Activated CD8-positive, alpha-beta memory T cell treated with anti-CD3 and anti-CD28 coated beads for 36 hours (primary cell): ENCODE measurements at regions not wholly inside any gene's neighbourhood (a gene's known extent, or its start where the extent isn't known, plus 50 kb on each side); places are given as distances from the start of the nearest gene placed in this dataset.

Source experiments
- CTCF ChIA-PET: fragments of 350-600 bp; sonication (Branson Sonifier 250); formaldehyde crosslinking; loops from one replicate; lab custom pipeline; 2021; ENCODE audit warnings: antibody characterized with exemption; lab: Charles Lee
- POLR2A ChIA-PET: fragments of 350-600 bp; sonication (Branson Sonifier 250); formaldehyde crosslinking; loops from one replicate; lab custom pipeline; 2021; ENCODE audit warnings: antibody characterized with exemption; lab: Charles Lee

GRCh38 chr7:142380069-142380468 lies 122.2 kb upstream of the PRSS58 start:
- ChIA-PET CTCF (no interaction called here), POLR2A (no interaction called here)

GRCh38 chr7:142379201-142379885 lies 121.5 kb upstream of the PRSS58 start:
- ChIA-PET POLR2A (no interaction called here), CTCF (no interaction called here)

GRCh38 chr7:142377567-142377966 lies 119.7 kb upstream of the PRSS58 start:
- CTCF ChIA-PET, result no interaction called here
- POLR2A ChIA-PET, result no interaction called here

GRCh38 chr7:142376356-142376997 lies 118.6 kb upstream of the PRSS58 start:
- ChIA-PET CTCF (interaction anchor here (0.6 kb wide), 1 partner anchor 7 kb away, joined by 3 read pairs; no protein-coding TSS in a partner anchor), POLR2A (no interaction called here)

- ChIA-PET CTCF (interaction anchor here (0.6 kb wide), 1 partner anchor 8 kb away, joined by 3 read pairs; no protein-coding TSS in a partner anchor), POLR2A (no interaction called here)
Measured at GRCh38 chr7:142375710-142376313, 118.0 kb upstream of the PRSS58 start.

- ChIA-PET CTCF (no interaction called here), POLR2A (no interaction called here)
Measured at GRCh38 chr7:142372727-142373126, 114.9 kb upstream of the PRSS58 start.

- ChIA-PET CTCF (no interaction called here), POLR2A (no interaction called here)
Measured at GRCh38 chr7:142371586-142372377, 113.9 kb upstream of the PRSS58 start.

GRCh38 chr7:142365410-142365842 lies 107.6 kb upstream of the PRSS58 start:
- POLR2A ChIA-PET, result no interaction called here

GRCh38 chr7:142364551-142364950 lies 106.7 kb upstream of the PRSS58 start:
- POLR2A ChIA-PET, result no interaction called here

More at GRCh38 chr7:142365410-142365842, 107.6 kb upstream of the PRSS58 start:
- CTCF ChIA-PET, result interaction anchor here (1.5 kb wide), 1 partner anchor 18 kb away, joined by 3 read pairs; no protein-coding TSS in a partner anchor

GRCh38 chr7:142362349-142362748 lies 104.5 kb upstream of the PRSS58 start:
- POLR2A ChIA-PET, result interaction anchor here (0.6 kb wide), 1 partner anchor 529 kb away, joined by 11 read pairs; no protein-coding TSS in a partner anchor
- CTCF ChIA-PET, result interaction anchor here (1.2 kb wide), 1 partner anchor 42 kb away, joined by 3 read pairs; no protein-coding TSS in a partner anchor

More at GRCh38 chr7:142364551-142364950, 106.7 kb upstream of the PRSS58 start:
- CTCF ChIA-PET, result no interaction called here

- ChIA-PET POLR2A (no interaction called here), CTCF (interaction anchor here (0.9 to 1.5 kb wide), 4 partner anchors 22 to 643 kb away, joined by 3 read pairs; no protein-coding TSS in a partner anchor)
Measured at GRCh38 chr7:142359694-142360279, 101.9 kb upstream of the PRSS58 start.

- CTCF ChIA-PET, result interaction anchor here (0.7 to 1.6 kb wide), 5 partner anchors 12 to 55 kb away, joined by 3 to 5 read pairs (median 3); no protein-coding TSS in a partner anchor
- POLR2A ChIA-PET, result no interaction called here
Measured at GRCh38 chr7:142357953-142358520, 100.2 kb upstream of the PRSS58 start.

GRCh38 chr7:142356166-142356565 lies 98.3 kb upstream of the PRSS58 start:
- CTCF ChIA-PET, result no interaction called here
- POLR2A ChIA-PET, result no interaction called here

- POLR2A ChIA-PET, result no interaction called here
Measured at GRCh38 chr7:142355328-142355727, 97.5 kb upstream of the PRSS58 start.

GRCh38 chr7:142353147-142354060 lies 95.5 kb upstream of the PRSS58 start:
- ChIA-PET POLR2A (interaction anchor here (0.6 to 1.2 kb wide), 2 partner anchors 454 to 455 kb away, joined by 3 to 5 read pairs; no protein-coding TSS in a partner anchor), CTCF (interaction anchor here (0.6 to 1.6 kb wide), 5 partner anchors 14 to 649 kb away, joined by 3 to 4 read pairs (median 3); no protein-coding TSS in a partner anchor)

More at GRCh38 chr7:142355328-142355727, 97.5 kb upstream of the PRSS58 start:
- CTCF ChIA-PET, result no interaction called here

- POLR2A ChIA-PET, result interaction anchor here (0.6 to 1.2 kb wide), 3 partner anchors 133 to 456 kb away, joined by 3 to 5 read pairs (median 3); no protein-coding TSS in a partner anchor
- CTCF ChIA-PET, result interaction anchor here (0.6 to 1.6 kb wide), 3 partner anchors 15 to 50 kb away, joined by 3 to 4 read pairs (median 3); no protein-coding TSS in a partner anchor
Measured at GRCh38 chr7:142352543-142352942, 94.7 kb upstream of the PRSS58 start.

GRCh38 chr7:142351145-142351544 lies 93.3 kb upstream of the PRSS58 start:
- POLR2A ChIA-PET, result no interaction called here
- CTCF ChIA-PET, result interaction anchor here (1.1 kb wide), 1 partner anchor 48 kb away, joined by 4 read pairs; no protein-coding TSS in a partner anchor
